ENCODE measurements at regions not wholly inside any gene's neighbourhood (a gene's known extent, or its start where the extent isn't known, plus 50 kb on each side); places are given as distances from the start of the nearest gene placed in this dataset.

DNA sequence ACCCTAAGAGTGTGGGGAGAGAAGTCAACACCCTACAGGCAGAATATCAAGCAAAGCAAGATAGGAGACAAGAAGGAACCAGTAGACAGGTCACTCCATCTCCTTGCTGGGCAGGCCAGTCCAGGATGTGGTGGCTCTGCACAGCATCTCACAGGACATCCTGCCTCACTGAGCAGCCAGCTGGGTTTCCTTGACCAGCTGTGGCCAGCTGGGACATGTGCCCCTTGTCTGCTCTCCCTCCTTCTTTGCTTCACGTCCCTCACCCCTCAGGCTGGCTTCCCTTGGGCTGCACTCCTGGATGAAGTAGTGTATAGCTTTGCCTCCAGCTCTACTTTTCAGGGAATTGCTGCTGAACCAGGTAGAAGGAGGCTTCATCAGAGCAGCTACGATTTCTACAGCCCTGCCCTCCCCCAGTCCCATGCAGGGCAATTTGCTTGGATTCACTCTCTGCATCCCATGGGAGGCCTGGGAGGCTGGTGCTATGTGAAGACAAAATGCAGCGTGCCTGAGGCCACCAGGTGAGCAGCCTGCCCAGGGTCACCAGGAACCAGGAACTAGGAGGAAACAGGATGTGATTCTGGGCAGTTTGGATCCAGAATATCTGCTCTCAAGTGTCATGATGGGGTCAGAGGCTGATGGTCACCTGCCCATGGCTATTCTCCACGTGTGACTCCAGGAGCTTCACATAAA, 110.0 kb upstream of the PMEPA1 start:
- no peak for DNase-seq
- H3K4me1 ChIP-seq, result no peaks in the 10 kb centered on the region
- H3K27ac ChIP-seq, result no peak overlapping the region
- no peaks in the 10 kb centered on the region for H3K36me3 ChIP-seq
- no peak overlapping the region for H3K4me3 ChIP-seq
- 39 to 55% (median 47%) methylated on average over 4 of the region's 4 CpGs for WGBS, 5 donors
- H3K9me3 ChIP-seq, result no peaks in the 10 kb centered on the region
- no peak for TF ChIP-seq POLR2A (IDR thresholded peaks at IDR 0.05)
- TF ChIP-seq POLR2AphosphoS5 (IDR thresholded peaks at IDR 0.05), result no peak
- TF ChIP-seq, protein P1, sequence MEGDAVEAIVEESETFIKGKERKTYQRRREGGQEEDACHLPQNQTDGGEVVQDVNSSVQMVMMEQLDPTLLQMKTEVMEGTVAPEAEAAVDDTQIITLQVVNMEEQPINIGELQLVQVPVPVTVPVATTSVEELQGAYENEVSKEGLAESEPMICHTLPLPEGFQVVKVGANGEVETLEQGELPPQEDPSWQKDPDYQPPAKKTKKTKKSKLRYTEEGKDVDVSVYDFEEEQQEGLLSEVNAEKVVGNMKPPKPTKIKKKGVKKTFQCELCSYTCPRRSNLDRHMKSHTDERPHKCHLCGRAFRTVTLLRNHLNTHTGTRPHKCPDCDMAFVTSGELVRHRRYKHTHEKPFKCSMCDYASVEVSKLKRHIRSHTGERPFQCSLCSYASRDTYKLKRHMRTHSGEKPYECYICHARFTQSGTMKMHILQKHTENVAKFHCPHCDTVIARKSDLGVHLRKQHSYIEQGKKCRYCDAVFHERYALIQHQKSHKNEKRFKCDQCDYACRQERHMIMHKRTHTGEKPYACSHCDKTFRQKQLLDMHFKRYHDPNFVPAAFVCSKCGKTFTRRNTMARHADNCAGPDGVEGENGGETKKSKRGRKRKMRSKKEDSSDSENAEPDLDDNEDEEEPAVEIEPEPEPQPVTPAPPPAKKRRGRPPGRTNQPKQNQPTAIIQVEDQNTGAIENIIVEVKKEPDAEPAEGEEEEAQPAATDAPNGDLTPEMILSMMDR (IDR thresholded peaks at IDR 0.05), result no peak
- TF ChIP-seq EP300 (IDR thresholded peaks at IDR 0.05), result no peak
- peaks cover 0 to 31% (median 9%) of the 10 kb centered on the region in 3 donors for H3K27me3 ChIP-seq
- intact Hi-C loops (cut with DNase I; ENCODE audit: low total_unique reads), result no loop called here

GRCh38 chr20:57819291-57819690, 109.5 kb upstream of the PMEPA1 start:
- no peak overlapping the region for H3K27ac ChIP-seq
- no peak overlapping the region for H3K4me3 ChIP-seq
- no peaks in the 10 kb centered on the region for H3K4me1 ChIP-seq
- H3K9me3 ChIP-seq, result no peaks in the 10 kb centered on the region
- TF ChIP-seq, protein P1 (IDR thresholded peaks at IDR 0.05), result no peak
- TF ChIP-seq EP300 (IDR thresholded peaks at IDR 0.05), result no peak
- no peak for TF ChIP-seq POLR2A (IDR thresholded peaks at IDR 0.05)
- TF ChIP-seq POLR2AphosphoS5 (IDR thresholded peaks at IDR 0.05), result no peak
- peaks cover 0 to 31% (median 9%) of the 10 kb centered on the region in 3 donors for H3K27me3 ChIP-seq
- no peak for DNase-seq
- H3K36me3 ChIP-seq, result no peaks in the 10 kb centered on the region
- intact Hi-C loops (cut with DNase I; ENCODE audit: low total_unique reads), result no loop called here
- 87 to 90% (median 88%) methylated on average over 11 of the region's 11 CpGs for WGBS, 5 donors

- H3K36me3 ChIP-seq, result no peaks in the 10 kb centered on the region
- no peak for DNase-seq
- TF ChIP-seq EP300 (IDR thresholded peaks at IDR 0.05) (no peak), POLR2AphosphoS5 (IDR thresholded peaks at IDR 0.05) (no peak), POLR2A (IDR thresholded peaks at IDR 0.05) (no peak)
- TF ChIP-seq, protein P1 (IDR thresholded peaks at IDR 0.05), result no peak
- no peaks in the 10 kb centered on the region for H3K9me3 ChIP-seq
- no peak overlapping the region for H3K27ac ChIP-seq
- intact Hi-C loops (cut with DNase I; ENCODE audit: low total_unique reads), result no loop called here
- H3K27me3 ChIP-seq, result peaks cover 0 to 31% (median 9%) of the 10 kb centered on the region in 3 donors
- H3K4me1 ChIP-seq, result no peaks in the 10 kb centered on the region
- no peak overlapping the region for H3K4me3 ChIP-seq
- 75 to 81% (median 78%) methylated on average over 12 of the region's 12 CpGs for WGBS, 5 donors
Observed at GRCh38 chr20:57818418-57819181, 108.8 kb upstream of the PMEPA1 start.

DNA sequence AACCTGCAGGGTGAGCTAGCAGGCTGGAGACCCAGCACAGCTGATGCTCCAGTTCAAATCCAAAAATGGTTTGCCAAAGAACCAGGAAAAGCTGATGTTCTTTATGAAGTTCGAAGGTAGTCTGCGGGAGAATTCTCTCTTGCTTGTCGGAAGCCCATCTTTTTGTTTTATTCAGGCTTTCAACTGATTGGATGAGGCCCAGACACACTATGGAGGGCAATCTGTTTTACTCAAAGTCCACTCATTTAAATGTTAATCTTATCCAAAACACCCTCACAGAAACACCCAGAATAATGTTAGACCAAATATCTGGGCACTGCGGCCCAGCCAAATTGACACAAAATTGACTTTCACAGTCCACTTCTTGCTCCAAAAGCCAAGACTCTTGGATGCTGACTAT, 105.6 kb upstream of the PMEPA1 start:
- WGBS, 5 donors, result 69 to 95% (median 94%) methylated on average over 4 of the region's 4 CpGs
- Histone ChIP-seq H3K4me1 (peaks cover 0 to 14% (median 4%) of the 10 kb centered on the region in 4 donors), H3K9me3 (no peaks in the 10 kb centered on the region), H3K36me3 (no peaks in the 10 kb centered on the region), H3K27ac (no peak overlapping the region), H3K27me3 (peaks cover 0 to 22% (median 9%) of the 10 kb centered on the region in 3 donors), H3K4me3 (no peak overlapping the region)
- no peak for DNase-seq
- intact Hi-C loops (cut with DNase I; ENCODE audit: low total_unique reads), result no loop called here
- TF ChIP-seq, protein P1 (IDR thresholded peaks at IDR 0.05), result no peak
- TF ChIP-seq EP300 (IDR thresholded peaks at IDR 0.05) (no peak), POLR2A (IDR thresholded peaks at IDR 0.05) (no peak), POLR2AphosphoS5 (IDR thresholded peaks at IDR 0.05) (no peak)
